ENCODE measurements at regions not wholly inside any gene's neighbourhood (a gene's known extent, or its start where the extent isn't known, plus 50 kb on each side); places are given as distances from the start of the nearest gene placed in this dataset.
"Not testable (repeated sequence)": the region's sequence is repeated elsewhere in the genome, so short reads cannot be mapped to it uniquely, and the experiment has no call there.

GRCh38 chr6:21740376-21741124 is 147.0 kb downstream of the SOX4 start:
- no peak for DNase-seq (ENCODE audit: low read depth in 4 of 4, low spot score in 3 of 4)

GRCh38 chr6:21741221-21742109 is 147.9 kb downstream of the SOX4 start:
- DNase-seq (ENCODE audit: low read depth in 4 of 4, low spot score in 3 of 4), result no peak

- DNase-seq (ENCODE audit: low read depth in 4 of 4, low spot score in 3 of 4), result no peak
Measured at GRCh38 chr6:21742238-21742660, 148.7 kb downstream of the SOX4 start.

GRCh38 chr6:21744331-21744730 is 150.8 kb downstream of the SOX4 start:
- DNase-seq (ENCODE audit: low read depth in 4 of 4, low spot score in 3 of 4), result no peak

GRCh38 chr6:21745543-21746337 is 152.2 kb downstream of the SOX4 start:
- no peak for DNase-seq (ENCODE audit: low read depth in 4 of 4, low spot score in 3 of 4)

GRCh38 chr6:21747441-21747840 is 153.9 kb downstream of the SOX4 start:
- DNase-seq (ENCODE audit: low read depth in 4 of 4, low spot score in 3 of 4), result no peak

- DNase-seq (ENCODE audit: low read depth in 4 of 4, low spot score in 3 of 4), result no peak
Measured at GRCh38 chr6:21748343-21749056, 154.9 kb downstream of the SOX4 start.

- no peak for DNase-seq (ENCODE audit: low read depth in 4 of 4, low spot score in 3 of 4)
Measured at GRCh38 chr6:21749754-21750153, 156.2 kb downstream of the SOX4 start.

GRCh38 chr6:21750575-21750974 is 157.0 kb downstream of the SOX4 start:
- DNase-seq (ENCODE audit: low read depth in 4 of 4, low spot score in 3 of 4), result no peak

- DNase-seq (ENCODE audit: low read depth in 4 of 4, low spot score in 3 of 4), result no peak
Measured at GRCh38 chr6:21751608-21752007, 158.1 kb downstream of the SOX4 start.

- no peak for DNase-seq (ENCODE audit: low read depth in 4 of 4, low spot score in 3 of 4)
Measured at GRCh38 chr6:21752054-21752811, 158.7 kb downstream of the SOX4 start.

- DNase-seq (ENCODE audit: low read depth in 4 of 4, low spot score in 3 of 4), result no peak
Measured at GRCh38 chr6:21753241-21754108, 159.9 kb downstream of the SOX4 start.

GRCh38 chr6:21754891-21755290 is 161.3 kb downstream of the SOX4 start:
- no peak for DNase-seq (ENCODE audit: low read depth in 4 of 4, low spot score in 3 of 4)

GRCh38 chr6:21756487-21756886 is 162.9 kb downstream of the SOX4 start:
- DNase-seq (ENCODE audit: low read depth in 4 of 4, low spot score in 3 of 4), result no peak

GRCh38 chr6:21757392-21757791 is 163.8 kb downstream of the SOX4 start:
- not testable (repeated sequence) for DNase-seq (ENCODE audit: low read depth in 4 of 4, low spot score in 3 of 4)

- no peak for DNase-seq (ENCODE audit: low read depth in 4 of 4, low spot score in 3 of 4)
Measured at GRCh38 chr6:21759721-21760120, 166.2 kb downstream of the SOX4 start.

GRCh38 chr6:21761053-21761730 is 167.6 kb downstream of the SOX4 start:
- not testable (repeated sequence) for DNase-seq (ENCODE audit: low read depth in 4 of 4, low spot score in 3 of 4)

GRCh38 chr6:21764989-21765388 is 171.4 kb downstream of the SOX4 start:
- no peak for DNase-seq (ENCODE audit: low read depth in 4 of 4, low spot score in 3 of 4)
